ENCODE measurements at regions not wholly inside any gene's neighbourhood (a gene's known extent, or its start where the extent isn't known, plus 50 kb on each side); places are given as distances from the start of the nearest gene placed in this dataset.

DNA sequence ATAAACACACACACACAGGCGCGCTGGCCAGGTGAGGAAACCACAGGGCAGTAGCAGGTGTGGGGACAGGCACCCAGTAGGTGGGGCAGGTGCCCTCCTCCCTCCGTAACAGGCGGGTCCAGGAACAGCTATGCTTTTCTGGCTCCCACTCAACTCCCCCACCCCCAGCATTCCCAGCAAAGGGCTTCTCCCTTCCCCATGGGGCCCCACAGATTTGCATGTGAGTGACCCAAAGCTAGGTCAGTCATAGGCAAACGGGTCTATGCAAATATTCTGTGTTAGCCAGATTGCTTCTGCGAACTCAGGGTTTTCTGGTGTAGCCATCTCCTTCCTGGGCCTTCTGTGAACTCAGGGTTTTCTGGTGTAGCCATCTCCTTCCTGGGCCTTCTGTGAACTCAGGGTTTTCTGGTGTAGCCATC is 114.2 kb downstream of the SIK1 start:
- no peak for TF ChIP-seq POLR2A (IDR thresholded peaks at IDR 0.05)
- TF ChIP-seq, protein P1, sequence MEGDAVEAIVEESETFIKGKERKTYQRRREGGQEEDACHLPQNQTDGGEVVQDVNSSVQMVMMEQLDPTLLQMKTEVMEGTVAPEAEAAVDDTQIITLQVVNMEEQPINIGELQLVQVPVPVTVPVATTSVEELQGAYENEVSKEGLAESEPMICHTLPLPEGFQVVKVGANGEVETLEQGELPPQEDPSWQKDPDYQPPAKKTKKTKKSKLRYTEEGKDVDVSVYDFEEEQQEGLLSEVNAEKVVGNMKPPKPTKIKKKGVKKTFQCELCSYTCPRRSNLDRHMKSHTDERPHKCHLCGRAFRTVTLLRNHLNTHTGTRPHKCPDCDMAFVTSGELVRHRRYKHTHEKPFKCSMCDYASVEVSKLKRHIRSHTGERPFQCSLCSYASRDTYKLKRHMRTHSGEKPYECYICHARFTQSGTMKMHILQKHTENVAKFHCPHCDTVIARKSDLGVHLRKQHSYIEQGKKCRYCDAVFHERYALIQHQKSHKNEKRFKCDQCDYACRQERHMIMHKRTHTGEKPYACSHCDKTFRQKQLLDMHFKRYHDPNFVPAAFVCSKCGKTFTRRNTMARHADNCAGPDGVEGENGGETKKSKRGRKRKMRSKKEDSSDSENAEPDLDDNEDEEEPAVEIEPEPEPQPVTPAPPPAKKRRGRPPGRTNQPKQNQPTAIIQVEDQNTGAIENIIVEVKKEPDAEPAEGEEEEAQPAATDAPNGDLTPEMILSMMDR (IDR thresholded peaks at IDR 0.05): no peak
- DNase-seq: no peak
- intact Hi-C loops (cut with DNase I; ENCODE audit: low total_unique reads): no loop called here
- Histone ChIP-seq H3K27me3 (no peaks in the 10 kb centered on the region), H3K4me3 (no peak overlapping the region), H3K27ac (no peak overlapping the region), H3K36me3 (ENCODE audit: low read depth, missing control alignments) (no peaks in the 10 kb centered on the region), H3K9me3 (no peaks in the 10 kb centered on the region), H3K4me1 (no peaks in the 10 kb centered on the region)
- WGBS, 2 donors: 79 to 92% methylated on average over 6 of the region's 6 CpGs

- intact Hi-C loops (cut with DNase I; ENCODE audit: low total_unique reads): no loop called here
- 83 to 87% methylated on average over 4 of the region's 4 CpGs for WGBS, 2 donors
- no peak for DNase-seq
- Histone ChIP-seq H3K36me3 (ENCODE audit: low read depth, missing control alignments) (no peaks in the 10 kb centered on the region), H3K27ac (no peak overlapping the region), H3K4me3 (no peak overlapping the region), H3K27me3 (no peaks in the 10 kb centered on the region), H3K4me1 (no peaks in the 10 kb centered on the region), H3K9me3 (no peaks in the 10 kb centered on the region)
- no peak for TF ChIP-seq POLR2A (IDR thresholded peaks at IDR 0.05)
- TF ChIP-seq, protein P1 (IDR thresholded peaks at IDR 0.05): no peak
Observed at GRCh38 chr21:43312011-43312410, 114.9 kb downstream of the SIK1 start.

GRCh38 chr21:43311301-43311817 is 115.6 kb downstream of the SIK1 start:
- 77 to 84% methylated on average over 8 of the region's 8 CpGs for WGBS, 2 donors

GRCh38 chr21:43308815-43309283 is 118.1 kb downstream of the SIK1 start:
- Histone ChIP-seq H3K27ac (no peak overlapping the region), H3K27me3 (no peaks in the 10 kb centered on the region), H3K4me3 (no peak overlapping the region), H3K4me1 (no peaks in the 10 kb centered on the region), H3K36me3 (ENCODE audit: low read depth, missing control alignments) (no peaks in the 10 kb centered on the region), H3K9me3 (no peaks in the 10 kb centered on the region)
- no peak for DNase-seq
- TF ChIP-seq, protein P1 (IDR thresholded peaks at IDR 0.05): no peak
- no peak for TF ChIP-seq POLR2A (IDR thresholded peaks at IDR 0.05)
- intact Hi-C loops (cut with DNase I; ENCODE audit: low total_unique reads): no loop called here
- WGBS, 2 donors: 78% methylated on average over 10 of the region's 10 CpGs

More at GRCh38 chr21:43311301-43311817, 115.6 kb downstream of the SIK1 start:
- Histone ChIP-seq H3K36me3 (ENCODE audit: low read depth, missing control alignments) (no peaks in the 10 kb centered on the region), H3K4me1 (no peaks in the 10 kb centered on the region), H3K27me3 (no peaks in the 10 kb centered on the region), H3K27ac (no peak overlapping the region), H3K4me3 (no peak overlapping the region), H3K9me3 (no peaks in the 10 kb centered on the region)
- intact Hi-C loops (cut with DNase I; ENCODE audit: low total_unique reads): no loop called here
- no peak for DNase-seq
- TF ChIP-seq, protein P1 (IDR thresholded peaks at IDR 0.05): no peak
- TF ChIP-seq POLR2A (IDR thresholded peaks at IDR 0.05): no peak
